KBM-7 (cell line): ENCODE measurements at regions not wholly inside any gene's neighbourhood (a gene's known extent, or its start where the extent isn't known, plus 50 kb on each side); places are given as distances from the start of the nearest gene placed in this dataset.
"Not testable (repeated sequence)": the region's sequence is repeated elsewhere in the genome, so short reads cannot be mapped to it uniquely, and the experiment has no call there.

Experiments used
- DNase-seq: peaks from one replicate; pipeline ENCODE4 v3.0.0-alpha.2; 2015
- in situ Hi-C: fragments of 300-500 bp; cut with MboI; formaldehyde crosslinking; loops from 2 replicates; pipeline ENCODE4 v1.14.3; 2020; ENCODE audit warnings: low sequenced_read_pairs, low pct_unique_long_range_greater_than_20kb, mixed read lengths

- in situ Hi-C loops, result no loop called here
- DNase-seq, result no peak
Measured at GRCh38 chr7:41404375-41405074, 298.4 kb downstream of the INHBA start.

- no peak for DNase-seq
- in situ Hi-C loops, result no loop called here
Measured at GRCh38 chr7:41403291-41403690, 299.6 kb downstream of the INHBA start.

- DNase-seq, result no peak
- in situ Hi-C loops, result no loop called here
Measured at GRCh38 chr7:41401833-41402232, 301.1 kb downstream of the INHBA start.

- DNase-seq, result no peak
- in situ Hi-C loops, result no loop called here
Measured at GRCh38 chr7:41399171-41399570, 303.7 kb downstream of the INHBA start.

GRCh38 chr7:41391818-41392217 lies 311.1 kb downstream of the INHBA start:
- in situ Hi-C loops, result no loop called here
- DNase-seq, result no peak

GRCh38 chr7:41388933-41389332 lies 314.0 kb downstream of the INHBA start:
- in situ Hi-C loops, DNase-seq: not testable (repeated sequence)

GRCh38 chr7:41385996-41386395 lies 316.9 kb downstream of the INHBA start:
- in situ Hi-C loops, result no loop called here

GRCh38 chr7:41384418-41384817 lies 318.5 kb downstream of the INHBA start:
- in situ Hi-C loops, result no loop called here
- DNase-seq, result no peak

More at GRCh38 chr7:41385996-41386395, 316.9 kb downstream of the INHBA start:
- DNase-seq, result no peak

GRCh38 chr7:41383596-41383995 lies 319.3 kb downstream of the INHBA start:
- no peak for DNase-seq
- in situ Hi-C loops, result no loop called here

- no peak for DNase-seq
- in situ Hi-C loops, result no loop called here
Measured at GRCh38 chr7:41378156-41378555, 324.7 kb downstream of the INHBA start.

GRCh38 chr7:41375582-41375981 lies 327.3 kb downstream of the INHBA start:
- no peak for DNase-seq
- in situ Hi-C loops, result no loop called here

GRCh38 chr7:41374150-41374848 lies 328.6 kb downstream of the INHBA start:
- in situ Hi-C loops, result no loop called here
- no peak for DNase-seq

- no peak for DNase-seq
- in situ Hi-C loops, result no loop called here
Measured at GRCh38 chr7:41367967-41368882, 334.7 kb downstream of the INHBA start.

GRCh38 chr7:41351091-41351490 lies 351.8 kb downstream of the INHBA start:
- in situ Hi-C loops, result no loop called here
- DNase-seq, result no peak

- DNase-seq, result no peak
- in situ Hi-C loops, result no loop called here
Measured at GRCh38 chr7:41346878-41347277, 356.0 kb downstream of the INHBA start.

GRCh38 chr7:41339913-41340676 lies 362.8 kb downstream of the INHBA start:
- DNase-seq, result no peak
- in situ Hi-C loops, result no loop called here

GRCh38 chr7:41336981-41337380 lies 365.9 kb downstream of the INHBA start:
- in situ Hi-C loops, result no loop called here
- no peak for DNase-seq

- in situ Hi-C loops, result no loop called here
- no peak for DNase-seq
Measured at GRCh38 chr7:41336455-41336952, 366.4 kb downstream of the INHBA start.
